ENCODE measurements at regions not wholly inside any gene's neighbourhood (a gene's known extent, or its start where the extent isn't known, plus 50 kb on each side); places are given as distances from the start of the nearest gene placed in this dataset.

GRCh38 chr16:59047114-59047513, 313.0 kb upstream of the GOT2 start:
- no peak for DNase-seq
- 60 to 72% (median 70%) methylated on average over 4 of the region's 4 CpGs for WGBS, 5 donors
- H3K27ac ChIP-seq: no peak overlapping the region
- H3K36me3 ChIP-seq: no peaks in the 10 kb centered on the region
- H3K9me3 ChIP-seq: no peaks in the 10 kb centered on the region
- H3K4me3 ChIP-seq: no peak overlapping the region
- intact Hi-C loops (cut with DNase I; ENCODE audit: low total_unique reads): no loop called here
- no peaks in the 10 kb centered on the region for H3K27me3 ChIP-seq
- H3K4me1 ChIP-seq: no peaks in the 10 kb centered on the region
- TF ChIP-seq POLR2AphosphoS5 (IDR thresholded peaks at IDR 0.05) (no peak), POLR2A (IDR thresholded peaks at IDR 0.05) (no peak), CTCF (IDR thresholded peaks at IDR 0.05) (no peak), EP300 (IDR thresholded peaks at IDR 0.05) (no peak)

GRCh38 chr16:59046335-59046734, 312.2 kb upstream of the GOT2 start:
- WGBS, 5 donors: 82 to 88% (median 87%) methylated on average over 4 of the region's 4 CpGs
- no peaks in the 10 kb centered on the region for H3K27me3 ChIP-seq
- H3K4me1 ChIP-seq: no peaks in the 10 kb centered on the region
- no peak for TF ChIP-seq POLR2A (IDR thresholded peaks at IDR 0.05)
- TF ChIP-seq CTCF (IDR thresholded peaks at IDR 0.05): no peak
- no peak for TF ChIP-seq POLR2AphosphoS5 (IDR thresholded peaks at IDR 0.05)
- TF ChIP-seq EP300 (IDR thresholded peaks at IDR 0.05): no peak
- no peaks in the 10 kb centered on the region for H3K36me3 ChIP-seq
- no peaks in the 10 kb centered on the region for H3K9me3 ChIP-seq
- H3K4me3 ChIP-seq: no peak overlapping the region
- no peak overlapping the region for H3K27ac ChIP-seq
- no peak for DNase-seq
- intact Hi-C loops (cut with DNase I; ENCODE audit: low total_unique reads): no loop called here

GRCh38 chr16:59045501-59045900, 311.4 kb upstream of the GOT2 start:
- Histone ChIP-seq H3K4me1 (no peaks in the 10 kb centered on the region), H3K4me3 (no peak overlapping the region), H3K36me3 (no peaks in the 10 kb centered on the region), H3K27me3 (no peaks in the 10 kb centered on the region), H3K27ac (no peak overlapping the region), H3K9me3 (no peaks in the 10 kb centered on the region)
- TF ChIP-seq POLR2AphosphoS5 (IDR thresholded peaks at IDR 0.05): no peak
- no peak for TF ChIP-seq POLR2A (IDR thresholded peaks at IDR 0.05)
- TF ChIP-seq EP300 (IDR thresholded peaks at IDR 0.05): no peak
- no peak for TF ChIP-seq CTCF (IDR thresholded peaks at IDR 0.05)
- DNase-seq: no peak
- WGBS, 5 donors: 72 to 83% (median 81%) methylated on average over 4 of the region's 4 CpGs
- intact Hi-C loops (cut with DNase I; ENCODE audit: low total_unique reads): no loop called here

- intact Hi-C loops (cut with DNase I; ENCODE audit: low total_unique reads): no loop called here
- DNase-seq: no peak
- H3K4me1 ChIP-seq: no peaks in the 10 kb centered on the region
- no peak overlapping the region for H3K27ac ChIP-seq
- no peaks in the 10 kb centered on the region for H3K9me3 ChIP-seq
- no peak overlapping the region for H3K4me3 ChIP-seq
- no peak for TF ChIP-seq POLR2AphosphoS5 (IDR thresholded peaks at IDR 0.05)
- no peak for TF ChIP-seq EP300 (IDR thresholded peaks at IDR 0.05)
- TF ChIP-seq CTCF (IDR thresholded peaks at IDR 0.05): no peak
- no peak for TF ChIP-seq POLR2A (IDR thresholded peaks at IDR 0.05)
- no peaks in the 10 kb centered on the region for H3K36me3 ChIP-seq
- H3K27me3 ChIP-seq: no peaks in the 10 kb centered on the region
Observed at GRCh38 chr16:59044616-59045015, 310.5 kb upstream of the GOT2 start.

Measured in stomach (tissue), 8 donors.